ENCODE measurements at regions not wholly inside any gene's neighbourhood (a gene's known extent, or its start where the extent isn't known, plus 50 kb on each side); places are given as distances from the start of the nearest gene placed in this dataset.
A peak's percentile ranks its signal among the peaks of the same experiment; 100 is the strongest.

DNA sequence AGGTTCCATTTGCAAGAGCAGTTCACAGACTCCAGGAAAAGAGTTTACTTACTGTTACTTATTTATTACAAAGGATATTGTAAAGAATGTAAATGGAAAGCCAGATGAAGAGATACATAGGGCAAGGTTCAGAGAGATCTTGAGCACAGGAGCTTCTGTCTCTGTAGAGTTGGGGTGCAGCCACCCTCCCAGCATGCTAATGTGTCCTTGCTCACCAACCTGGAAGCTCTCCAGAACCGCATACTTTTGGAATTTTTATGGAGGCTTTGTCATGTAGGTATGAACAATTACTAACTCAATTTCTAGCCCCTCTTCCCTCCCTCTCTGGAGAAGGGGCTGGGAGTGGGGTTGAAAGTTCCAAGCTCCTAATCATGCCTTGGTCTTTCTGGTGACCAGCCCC, 857.2 kb downstream of the RPA4 start:
- Histone ChIP-seq H3K36me3 (no peaks in the 10 kb centered on the region), H3K9ac (ENCODE audit: low read depth in 2 of 2, low read length in 2 of 2) (no peak overlapping the region), H3K27ac (no peak overlapping the region), H3K27me3 (no peaks in the 10 kb centered on the region), H3K4me1 (no peaks in the 10 kb centered on the region), H3K9me3 (no peaks in the 10 kb centered on the region), H3K4me3 (no peak overlapping the region)
- no peak for DNase-seq
- intact Hi-C loops (cut with DNase I): no loop called here
- TF ChIP-seq, protein P1, sequence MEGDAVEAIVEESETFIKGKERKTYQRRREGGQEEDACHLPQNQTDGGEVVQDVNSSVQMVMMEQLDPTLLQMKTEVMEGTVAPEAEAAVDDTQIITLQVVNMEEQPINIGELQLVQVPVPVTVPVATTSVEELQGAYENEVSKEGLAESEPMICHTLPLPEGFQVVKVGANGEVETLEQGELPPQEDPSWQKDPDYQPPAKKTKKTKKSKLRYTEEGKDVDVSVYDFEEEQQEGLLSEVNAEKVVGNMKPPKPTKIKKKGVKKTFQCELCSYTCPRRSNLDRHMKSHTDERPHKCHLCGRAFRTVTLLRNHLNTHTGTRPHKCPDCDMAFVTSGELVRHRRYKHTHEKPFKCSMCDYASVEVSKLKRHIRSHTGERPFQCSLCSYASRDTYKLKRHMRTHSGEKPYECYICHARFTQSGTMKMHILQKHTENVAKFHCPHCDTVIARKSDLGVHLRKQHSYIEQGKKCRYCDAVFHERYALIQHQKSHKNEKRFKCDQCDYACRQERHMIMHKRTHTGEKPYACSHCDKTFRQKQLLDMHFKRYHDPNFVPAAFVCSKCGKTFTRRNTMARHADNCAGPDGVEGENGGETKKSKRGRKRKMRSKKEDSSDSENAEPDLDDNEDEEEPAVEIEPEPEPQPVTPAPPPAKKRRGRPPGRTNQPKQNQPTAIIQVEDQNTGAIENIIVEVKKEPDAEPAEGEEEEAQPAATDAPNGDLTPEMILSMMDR (IDR thresholded peaks at IDR 0.05): no peak

DNA sequence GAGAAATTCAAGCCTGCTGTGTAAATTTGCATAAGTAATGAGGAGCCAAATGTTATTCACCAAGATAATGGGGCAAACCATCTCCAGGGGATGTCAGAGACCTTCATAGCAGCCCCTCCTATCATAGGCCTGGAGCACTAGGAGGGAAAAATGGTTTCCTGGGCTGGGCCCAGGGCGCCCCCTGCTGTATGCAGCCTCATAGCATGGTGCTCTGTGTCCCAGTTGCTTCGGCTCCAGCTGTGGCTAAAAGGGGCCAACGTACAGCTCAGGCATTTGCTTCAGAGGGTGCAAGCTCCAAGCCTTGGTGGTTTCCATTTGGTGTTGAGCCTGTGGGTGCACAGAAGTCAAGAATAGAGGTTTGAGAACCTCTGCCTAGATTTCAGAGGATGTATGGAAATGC, 859.3 kb downstream of the RPA4 start:
- H3K27ac ChIP-seq: no peak overlapping the region
- H3K4me1 ChIP-seq: no peaks in the 10 kb centered on the region
- peak; percentile 21 for DNase-seq
- H3K9me3 ChIP-seq: no peaks in the 10 kb centered on the region
- intact Hi-C loops (cut with DNase I): no loop called here
- no peak overlapping the region for H3K4me3 ChIP-seq
- H3K27me3 ChIP-seq: no peaks in the 10 kb centered on the region
- TF ChIP-seq, protein P1 (IDR thresholded peaks at IDR 0.05): no peak
- H3K36me3 ChIP-seq: no peaks in the 10 kb centered on the region
- H3K9ac ChIP-seq (ENCODE audit: low read depth in 2 of 2, low read length in 2 of 2): no peak overlapping the region

DNA sequence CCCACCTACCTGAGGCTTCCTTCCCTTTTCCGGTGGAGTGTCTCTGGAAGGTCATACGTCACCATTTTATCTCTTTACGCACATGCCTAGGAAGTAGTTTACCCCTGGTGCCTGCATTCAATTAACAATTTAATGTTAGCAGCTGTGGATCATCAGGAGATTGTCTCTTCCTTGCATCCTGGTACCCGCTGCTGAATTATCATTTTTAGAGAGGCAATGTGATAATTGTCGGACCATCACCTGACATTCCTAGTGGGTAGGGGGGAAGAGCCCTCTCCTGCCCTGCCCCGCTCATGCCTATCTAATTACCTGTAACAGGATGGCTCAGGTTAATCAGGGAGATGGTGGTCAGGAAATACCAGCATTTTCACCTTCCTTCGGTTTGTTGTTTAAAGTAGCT, 863.6 kb downstream of the RPA4 start:
- H3K27me3 ChIP-seq: no peaks in the 10 kb centered on the region
- intact Hi-C loops (cut with DNase I): no loop called here

DNA sequence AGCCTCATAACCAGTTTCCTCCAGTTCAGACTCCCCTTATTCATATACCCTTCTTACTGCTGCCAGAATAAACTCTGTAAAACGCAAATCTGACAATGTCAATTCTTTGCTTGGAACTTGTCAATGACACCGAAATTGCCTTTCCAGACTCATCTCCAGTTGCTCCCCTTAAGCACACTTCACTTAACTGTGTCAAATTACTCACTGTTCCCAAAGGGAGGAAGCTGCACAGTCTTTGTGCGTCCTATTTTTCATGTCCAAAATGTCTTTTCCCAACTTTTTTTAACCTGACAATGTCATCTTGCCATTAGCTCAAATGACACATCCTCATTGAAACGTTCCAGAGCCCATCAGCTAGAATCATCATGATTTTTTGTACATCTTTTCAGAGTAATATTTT, 867.3 kb downstream of the RPA4 start:
- intact Hi-C loops (cut with DNase I): no loop called here

More for the DNA sequence above, 863.6 kb downstream of the RPA4 start:
- H3K9me3 ChIP-seq: no peaks in the 10 kb centered on the region
- no peak overlapping the region for H3K27ac ChIP-seq
- H3K4me1 ChIP-seq: no peaks in the 10 kb centered on the region
- DNase-seq: no peak
- TF ChIP-seq, protein P1 (IDR thresholded peaks at IDR 0.05): no peak
- H3K36me3 ChIP-seq: no peaks in the 10 kb centered on the region
- H3K4me3 ChIP-seq: no peak overlapping the region
- H3K9ac ChIP-seq (ENCODE audit: low read depth in 2 of 2, low read length in 2 of 2): no peak overlapping the region

DNA sequence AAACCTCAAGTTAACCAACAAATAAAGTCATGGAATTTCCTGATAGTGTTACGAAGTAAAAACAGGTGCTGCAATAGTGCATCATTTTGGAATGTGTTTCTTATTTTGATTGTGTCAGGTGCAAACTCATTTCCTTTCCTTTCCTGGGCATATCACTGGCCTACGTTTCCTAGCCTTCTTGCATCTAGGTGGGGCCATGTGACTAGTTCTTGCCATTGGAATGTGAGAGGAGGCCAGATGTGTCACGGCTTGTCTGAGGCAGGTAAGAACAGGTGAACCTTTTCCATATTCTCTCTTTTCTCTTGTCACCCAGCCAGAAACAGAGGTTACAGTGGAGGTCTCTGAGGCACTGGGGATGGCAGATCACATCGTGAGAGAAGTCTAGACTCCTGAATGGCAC, 868.0 kb downstream of the RPA4 start:
- no peak for DNase-seq
- Histone ChIP-seq H3K4me3 (no peak overlapping the region), H3K27ac (no peak overlapping the region), H3K9me3 (no peaks in the 10 kb centered on the region), H3K27me3 (no peaks in the 10 kb centered on the region), H3K36me3 (no peaks in the 10 kb centered on the region), H3K4me1 (no peaks in the 10 kb centered on the region), H3K9ac (ENCODE audit: low read depth in 2 of 2, low read length in 2 of 2) (no peak overlapping the region)
- intact Hi-C loops (cut with DNase I): no loop called here
- TF ChIP-seq, protein P1 (IDR thresholded peaks at IDR 0.05): no peak

More for the DNA sequence above, 867.3 kb downstream of the RPA4 start:
- Histone ChIP-seq H3K36me3 (no peaks in the 10 kb centered on the region), H3K9me3 (no peaks in the 10 kb centered on the region), H3K4me3 (no peak overlapping the region), H3K9ac (ENCODE audit: low read depth in 2 of 2, low read length in 2 of 2) (no peak overlapping the region), H3K27ac (no peak overlapping the region), H3K27me3 (no peaks in the 10 kb centered on the region), H3K4me1 (no peaks in the 10 kb centered on the region)
- TF ChIP-seq, protein P1 (IDR thresholded peaks at IDR 0.05): no peak
- DNase-seq: no peak

DNA sequence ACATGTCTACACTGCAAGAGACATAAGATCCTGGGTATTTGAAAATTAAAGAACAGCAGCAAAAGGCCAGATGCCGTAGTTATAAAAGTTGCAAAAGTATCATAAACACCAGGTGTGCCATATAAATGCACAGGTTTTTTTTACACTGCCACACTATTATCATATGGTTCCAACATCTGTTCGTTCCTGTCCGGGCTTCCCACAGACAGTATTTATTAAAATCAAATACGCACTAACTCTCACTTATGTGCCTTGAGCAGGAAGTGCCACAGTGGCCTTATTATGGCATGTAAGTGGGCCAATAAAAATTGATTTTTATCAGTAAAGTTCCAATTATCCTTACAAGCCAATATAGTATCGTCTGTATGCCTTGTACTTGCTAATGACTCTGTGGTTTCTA, 873.2 kb downstream of the RPA4 start:
- no peaks in the 10 kb centered on the region for H3K9me3 ChIP-seq
- TF ChIP-seq, protein P1 (IDR thresholded peaks at IDR 0.05): no peak
- H3K27ac ChIP-seq: no peak overlapping the region
- H3K4me1 ChIP-seq: no peaks in the 10 kb centered on the region
- DNase-seq: no peak
- H3K9ac ChIP-seq (ENCODE audit: low read depth in 2 of 2, low read length in 2 of 2): no peak overlapping the region
- intact Hi-C loops (cut with DNase I): no loop called here
- no peak overlapping the region for H3K4me3 ChIP-seq
- H3K36me3 ChIP-seq: no peaks in the 10 kb centered on the region
- no peaks in the 10 kb centered on the region for H3K27me3 ChIP-seq

Measured in colonic mucosa (tissue), 4 donors.